ENCODE measurements at regions not wholly inside any gene's neighbourhood (a gene's known extent, or its start where the extent isn't known, plus 50 kb on each side); places are given as distances from the start of the nearest gene placed in this dataset.

DNA sequence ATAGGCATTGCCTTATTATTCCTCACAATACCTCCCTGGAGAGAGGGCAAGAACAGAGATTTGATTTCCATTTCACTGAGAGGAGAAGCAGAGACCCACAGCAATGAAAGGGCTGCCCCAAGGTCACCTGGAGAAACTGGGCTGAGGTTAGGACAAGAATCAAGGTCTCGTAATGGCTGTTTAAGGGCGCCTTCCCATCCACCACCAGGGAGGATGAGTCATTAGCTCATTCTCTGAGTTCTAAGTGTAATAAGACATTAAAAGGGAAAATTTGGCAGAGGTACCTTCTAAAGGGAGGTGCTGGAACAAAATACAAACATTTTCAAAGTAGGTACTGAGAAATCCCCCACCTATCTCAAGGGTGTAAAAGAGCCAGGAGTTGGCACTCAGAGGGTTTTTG lies 52.6 kb upstream of the TCERG1 start:
- Mint-ChIP-seq H3K27me3 (peaks cover 19% of the 10 kb centered on the region), H3K4me3 (no peak overlapping the region), H3K9me3 (ENCODE audit: low read depth) (no peaks in the 10 kb centered on the region), H3K4me1 (no peaks in the 10 kb centered on the region), H3K36me3 (ENCODE audit: low read depth) (no peaks in the 10 kb centered on the region), H3K27ac (no peak overlapping the region)
- ATAC-seq, result no peak
- POLR2A ChIA-PET, result interaction anchor here (0.6 kb wide), 1 partner anchor 114 kb away, joined by 3 read pairs; no protein-coding TSS in a partner anchor
- DNase-seq, result no peak
- CTCF ChIA-PET, result interaction anchor here (0.6 to 1.3 kb wide), 3 partner anchors 15 to 1182 kb away, joined by 4 to 5 read pairs (median 4); no protein-coding TSS in a partner anchor
- intact Hi-C loops (cut with DNase I, micrococcal nuclease), result no loop called here

DNA sequence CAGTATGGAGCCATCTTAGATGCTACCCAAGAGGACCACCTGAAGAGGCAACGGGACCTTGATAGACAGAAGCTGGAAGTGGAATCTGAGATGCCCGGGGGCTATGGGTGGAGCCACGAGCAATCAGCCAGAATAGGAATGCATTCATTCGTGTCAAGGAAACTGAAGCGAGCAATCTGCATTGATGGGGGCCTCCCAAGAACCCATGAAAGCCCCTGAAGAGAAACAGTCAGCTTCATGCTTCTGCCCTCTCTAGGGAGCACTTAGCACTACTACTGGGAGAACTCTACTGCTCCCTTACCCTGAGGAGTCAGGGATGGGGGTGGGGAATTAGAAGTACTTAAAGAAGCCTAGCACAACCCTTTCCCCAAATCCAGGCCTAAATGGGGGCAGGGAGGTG lies 51.9 kb upstream of the TCERG1 start:
- Mint-ChIP-seq H3K36me3 (ENCODE audit: low read depth) (no peaks in the 10 kb centered on the region), H3K4me3 (no peak overlapping the region), H3K27me3 (peaks cover 23% of the 10 kb centered on the region), H3K4me1 (no peaks in the 10 kb centered on the region), H3K9me3 (ENCODE audit: low read depth) (no peaks in the 10 kb centered on the region), H3K27ac (no peak overlapping the region)
- ChIA-PET POLR2A (no interaction called here), CTCF (interaction anchor here (0.6 to 1.3 kb wide), 4 partner anchors 11 to 1182 kb away, joined by 3 to 5 read pairs (median 4); no protein-coding TSS in a partner anchor)
- DNase-seq (no peak), ATAC-seq (no peak)
- intact Hi-C loops (cut with DNase I, micrococcal nuclease), result no loop called here
